GM13977 (cell line): ENCODE measurements at regions not wholly inside any gene's neighbourhood (a gene's known extent, or its start where the extent isn't known, plus 50 kb on each side); places are given as distances from the start of the nearest gene placed in this dataset.

Experiments
- DNase-seq: peaks from one replicate; pipeline ENCODE4 v3.0.0; 2012; ENCODE audit warnings: low spot score
- CTCF ChIP-seq: IDR thresholded peaks from 2 replicates; pipeline ENCODE4 v1.5.1; 2012; ENCODE audit warnings: mild to moderate bottlenecking, control low read depth; ENCODE audit not compliant: insufficient read depth; ENCODE audit errors: extremely low read depth, missing control alignments
- in situ Hi-C: fragments of 300-500 bp; cut with MboI; formaldehyde crosslinking; loops from one replicate; pipeline ENCODE4 v1.12.0; 2022; ENCODE audit warnings: low sequenced_read_pairs, low pct_unique_long_range_greater_than_20kb, mixed read lengths, inconsistent platforms; ENCODE audit not compliant: unreplicated experiment

DNA sequence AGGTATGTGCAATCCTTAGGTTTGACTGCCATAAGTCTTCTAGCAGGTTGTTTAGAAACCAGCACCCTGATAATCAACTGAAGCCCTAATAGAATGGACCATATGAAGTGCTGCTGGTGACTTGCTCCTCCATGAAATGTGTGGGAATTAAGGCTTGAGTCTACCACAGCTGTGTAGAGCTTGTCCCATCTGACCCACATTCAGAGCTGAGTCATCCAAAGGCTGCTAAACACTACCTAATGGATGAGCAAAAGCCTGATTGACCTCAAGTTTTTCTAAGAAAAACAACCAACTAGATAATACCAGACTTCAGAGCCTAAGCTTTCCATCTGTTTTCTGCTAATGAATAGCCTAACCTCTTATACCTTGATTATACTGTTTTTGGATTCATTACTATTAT, 120.3 kb upstream of the MOCS1 start:
- in situ Hi-C loops: no loop called here
- TF ChIP-seq CTCF: no peak
- DNase-seq: no peak

GRCh38 chr6:40054186-40054585, 119.9 kb upstream of the MOCS1 start:
- in situ Hi-C loops: no loop called here
- no peak for DNase-seq
- TF ChIP-seq CTCF: no peak

GRCh38 chr6:40049128-40049527, 114.9 kb upstream of the MOCS1 start:
- in situ Hi-C loops: no loop called here
- no peak for DNase-seq
- TF ChIP-seq CTCF: no peak

DNA sequence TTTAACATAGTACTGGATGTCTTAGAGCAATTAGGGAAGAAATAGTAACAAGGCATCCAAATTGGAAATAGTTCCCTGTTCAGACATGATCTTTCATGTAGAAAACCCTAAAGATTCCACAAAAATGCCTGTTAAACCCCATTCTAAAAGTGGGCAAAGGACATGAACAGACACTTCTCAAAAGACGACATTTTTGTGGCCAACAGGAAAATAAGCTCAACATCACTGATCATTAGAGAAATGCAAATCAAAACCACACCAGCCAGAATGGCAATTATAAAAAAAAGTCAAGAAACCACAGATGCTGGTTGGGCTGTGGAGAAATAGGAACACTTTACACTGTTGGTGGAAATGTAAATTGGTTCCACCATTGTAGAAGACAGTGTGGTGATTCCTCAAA, 109.9 kb upstream of the MOCS1 start:
- in situ Hi-C loops: no loop called here
- no peak for TF ChIP-seq CTCF

GRCh38 chr6:40042232-40042631, 108.0 kb upstream of the MOCS1 start:
- no peak for DNase-seq
- no peak for TF ChIP-seq CTCF
- in situ Hi-C loops: no loop called here

More for the DNA sequence above, 109.9 kb upstream of the MOCS1 start:
- no peak for DNase-seq

DNA sequence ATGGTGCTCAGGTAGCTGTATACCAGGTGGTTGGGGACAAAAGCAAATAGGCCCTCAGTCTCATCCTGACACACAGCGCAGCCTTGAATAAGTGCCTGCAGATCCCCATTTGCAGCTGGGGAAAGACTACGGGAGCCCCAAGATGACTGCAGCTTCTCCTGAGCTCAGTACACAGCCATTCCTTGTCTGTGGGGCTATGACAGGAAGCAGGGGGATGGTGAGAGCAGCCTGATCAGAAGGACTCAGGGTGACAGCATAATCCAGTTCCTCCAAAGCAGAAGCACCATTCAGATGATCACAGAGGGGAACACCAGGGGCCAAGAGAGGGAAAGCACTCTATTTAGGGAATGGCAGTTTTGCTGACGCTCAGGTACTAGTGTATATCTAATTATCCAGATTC, 104.8 kb upstream of the MOCS1 start:
- TF ChIP-seq CTCF: no peak
- in situ Hi-C loops: no loop called here
- DNase-seq: no peak

- no peak for TF ChIP-seq CTCF
- in situ Hi-C loops: no loop called here
- DNase-seq: no peak
Observed at GRCh38 chr6:40038626-40039025, 104.4 kb upstream of the MOCS1 start.
